ENCODE measurements at regions not wholly inside any gene's neighbourhood (a gene's known extent, or its start where the extent isn't known, plus 50 kb on each side); places are given as distances from the start of the nearest gene placed in this dataset.

DNA sequence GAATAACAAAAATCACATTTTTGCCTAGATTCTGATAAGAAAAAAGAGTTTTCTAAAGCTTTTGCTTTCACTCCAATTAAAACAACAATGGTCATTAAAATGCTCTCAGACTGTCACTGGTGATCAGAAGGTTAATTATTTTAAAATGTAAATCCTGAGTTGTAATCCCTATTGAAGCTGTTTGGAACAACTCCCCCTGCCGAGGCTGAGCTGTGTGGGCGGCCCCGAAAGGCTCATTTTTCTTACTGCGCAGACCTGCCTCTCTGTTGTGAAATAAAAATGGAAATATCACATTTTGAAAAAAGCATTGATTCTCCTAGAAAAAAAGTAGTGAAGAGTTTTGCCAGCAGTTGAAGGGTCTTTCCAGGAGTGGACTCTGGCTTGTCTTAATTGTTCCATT is 174.8 kb upstream of the CDKN3 start:
- Histone ChIP-seq H3K4me3 (replicated peaks in 1 of 3; ENCODE audit: low read depth in 2 of 3, low read length in 3 of 3) (no peak overlapping the region), H3K27me3 (ENCODE audit: control insufficient read depth in 2 of 2, insufficient read depth in 2 of 2, low read length in 2 of 2) (peaks cover 53 to 55% of the 10 kb centered on the region in 2 donors), H3K4me1 (ENCODE audit: control insufficient read depth in 1 of 2, insufficient read depth in 2 of 2, low read length in 2 of 2) (no peaks in the 10 kb centered on the region), H4K20me1 (ENCODE audit: insufficient read depth, low read length) (no peaks in the 10 kb centered on the region), H3K27ac (ENCODE audit: low read depth in 1 of 2, low read length in 2 of 2) (no peak overlapping the region), H3K9me3 (replicated peaks in 1 of 2; ENCODE audit: control insufficient read depth in 1 of 2, insufficient read depth in 1 of 2, low read length in 2 of 2) (peaks cover 0 to 21% of the 10 kb centered on the region in 2 donors), H2AFZ (ENCODE audit: insufficient read depth, low read depth, low read length, poor library complexity, severe bottlenecking) (no peak overlapping the region), H3K4me2 (replicated peaks; ENCODE audit: extremely low read depth, low read length, poor library complexity, severe bottlenecking) (no peak overlapping the region), H3K79me2 (ENCODE audit: insufficient read depth, low read length) (no peaks in the 10 kb centered on the region), H3K36me3 (replicated peaks in 1 of 2; ENCODE audit: control insufficient read depth in 1 of 2, insufficient read depth in 2 of 2, low read length in 2 of 2) (no peaks in the 10 kb centered on the region), H3K9ac (ENCODE audit: insufficient read depth, low read length, poor library complexity, severe bottlenecking) (no peak overlapping the region)
- 83% methylated on average over 4 of the region's 4 CpGs for WGBS (ENCODE audit: insufficient coverage)
- Mint-ChIP-seq H3K4me3 (peak overlapping the region in 1 of 2 donors; percentile 36), H3K27me3 (ENCODE audit: low read depth in 3 of 3) (peaks cover 45 to 56% (median 53%) of the 10 kb centered on the region in 3 donors), H3K36me3 (no peaks in the 10 kb centered on the region), H3K27ac (no peak overlapping the region), H3K4me1 (peaks cover 3% of the 10 kb centered on the region), H3K9me3 (peaks cover 0 to 12% (median 7%) of the 10 kb centered on the region in 7 donors)
- DNase-seq: no peak
- TF ChIP-seq, protein P1, sequence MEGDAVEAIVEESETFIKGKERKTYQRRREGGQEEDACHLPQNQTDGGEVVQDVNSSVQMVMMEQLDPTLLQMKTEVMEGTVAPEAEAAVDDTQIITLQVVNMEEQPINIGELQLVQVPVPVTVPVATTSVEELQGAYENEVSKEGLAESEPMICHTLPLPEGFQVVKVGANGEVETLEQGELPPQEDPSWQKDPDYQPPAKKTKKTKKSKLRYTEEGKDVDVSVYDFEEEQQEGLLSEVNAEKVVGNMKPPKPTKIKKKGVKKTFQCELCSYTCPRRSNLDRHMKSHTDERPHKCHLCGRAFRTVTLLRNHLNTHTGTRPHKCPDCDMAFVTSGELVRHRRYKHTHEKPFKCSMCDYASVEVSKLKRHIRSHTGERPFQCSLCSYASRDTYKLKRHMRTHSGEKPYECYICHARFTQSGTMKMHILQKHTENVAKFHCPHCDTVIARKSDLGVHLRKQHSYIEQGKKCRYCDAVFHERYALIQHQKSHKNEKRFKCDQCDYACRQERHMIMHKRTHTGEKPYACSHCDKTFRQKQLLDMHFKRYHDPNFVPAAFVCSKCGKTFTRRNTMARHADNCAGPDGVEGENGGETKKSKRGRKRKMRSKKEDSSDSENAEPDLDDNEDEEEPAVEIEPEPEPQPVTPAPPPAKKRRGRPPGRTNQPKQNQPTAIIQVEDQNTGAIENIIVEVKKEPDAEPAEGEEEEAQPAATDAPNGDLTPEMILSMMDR (IDR thresholded peaks at IDR 0.05): no peak
- intact Hi-C loops (cut with micrococcal nuclease): no loop called here

DNA sequence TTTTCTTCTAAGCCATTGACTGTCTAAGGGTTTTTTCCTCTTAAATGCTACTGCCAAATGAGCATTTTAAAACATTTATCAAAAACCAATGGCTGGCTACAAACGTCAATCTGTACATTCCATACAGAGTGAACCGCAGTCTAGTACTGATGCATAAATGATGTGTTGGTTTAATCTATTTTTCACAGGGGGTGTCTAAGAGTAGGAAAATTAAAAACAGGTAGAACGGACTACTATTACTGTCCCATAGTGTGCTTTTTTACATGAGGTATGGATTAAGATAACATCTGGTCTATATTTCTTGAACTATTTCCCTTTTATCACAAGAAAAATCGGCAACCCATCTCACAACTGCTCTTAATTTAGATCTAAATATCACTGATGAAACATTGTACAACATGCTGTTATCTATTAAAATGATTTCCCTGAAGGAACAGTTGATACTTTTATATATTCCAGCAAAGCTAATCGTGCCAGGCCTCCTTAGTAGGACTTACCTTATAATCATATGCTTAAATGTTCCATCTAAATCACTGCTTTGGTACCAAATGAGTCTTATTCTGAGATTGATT is 172.9 kb upstream of the CDKN3 start:
- H3K27ac Mint-ChIP-seq: no peak overlapping the region
- TF ChIP-seq, protein P1 (IDR thresholded peaks at IDR 0.05): no peak
- Histone ChIP-seq H3K4me2 (replicated peaks; ENCODE audit: extremely low read depth, low read length, poor library complexity, severe bottlenecking) (no peak overlapping the region), H4K20me1 (ENCODE audit: insufficient read depth, low read length) (no peaks in the 10 kb centered on the region), H3K4me3 (replicated peaks in 1 of 3; ENCODE audit: low read depth in 2 of 3, low read length in 3 of 3) (no peak overlapping the region), H2AFZ (ENCODE audit: insufficient read depth, low read depth, low read length, poor library complexity, severe bottlenecking) (no peak overlapping the region), H3K9me3 (replicated peaks in 1 of 2; ENCODE audit: control insufficient read depth in 1 of 2, insufficient read depth in 1 of 2, low read length in 2 of 2) (peaks cover 0 to 16% of the 10 kb centered on the region in 2 donors), H3K36me3 (replicated peaks in 1 of 2; ENCODE audit: control insufficient read depth in 1 of 2, insufficient read depth in 2 of 2, low read length in 2 of 2) (no peaks in the 10 kb centered on the region), H3K9ac (ENCODE audit: insufficient read depth, low read length, poor library complexity, severe bottlenecking) (no peak overlapping the region), H3K4me1 (ENCODE audit: control insufficient read depth in 1 of 2, insufficient read depth in 2 of 2, low read length in 2 of 2) (no peaks in the 10 kb centered on the region), H3K79me2 (ENCODE audit: insufficient read depth, low read length) (no peaks in the 10 kb centered on the region), H3K27me3 (ENCODE audit: control insufficient read depth in 2 of 2, insufficient read depth in 2 of 2, low read length in 2 of 2) (peaks cover 40 to 42% of the 10 kb centered on the region in 2 donors), H3K27ac (ENCODE audit: low read depth in 1 of 2, low read length in 2 of 2) (no peak overlapping the region)
- WGBS (ENCODE audit: insufficient coverage): no CpG with 5 or more reads among the region's 5 CpGs
- H3K27me3 Mint-ChIP-seq (ENCODE audit: low read depth in 3 of 3): peaks cover 36 to 45% (median 40%) of the 10 kb centered on the region in 3 donors
- DNase-seq: no peak
- peaks cover 0 to 12% (median 5%) of the 10 kb centered on the region in 7 donors for H3K9me3 Mint-ChIP-seq
- intact Hi-C loops (cut with micrococcal nuclease): no loop called here
- H3K36me3 Mint-ChIP-seq: no peaks in the 10 kb centered on the region
- peaks cover 3% of the 10 kb centered on the region for H3K4me1 Mint-ChIP-seq
- H3K4me3 Mint-ChIP-seq: no peak overlapping the region

Measured in CD14-positive monocyte (primary cell).